Spleen (tissue), 7 donors: ENCODE measurements at regions not wholly inside any gene's neighbourhood (a gene's known extent, or its start where the extent isn't known, plus 50 kb on each side); places are given as distances from the start of the nearest gene placed in this dataset.

Experiments used
- POLR2A ChIP-seq, 3 donors: fragments of 450-650 bp; IDR thresholded peaks; one replicate each; pipeline ENCODE4 v1.5.1; 2017; ENCODE audit warnings: antibody characterized with exemption in 3 of 3, mild to moderate bottlenecking in 1 of 3
- POLR2AphosphoS5 ChIP-seq, 3 donors: sonication (generic); formaldehyde crosslinking; IDR thresholded peaks; one replicate each; pipeline ENCODE4 v1.5.1; 2017; ENCODE audit warnings: antibody characterized with exemption in 3 of 3
- TF ChIP-seq, protein P1 (sequence below), 11 experiments: fragments of 200-600 bp in 7 of 11; fragments of 450-650 bp in 4 of 11; sonication (generic) in 4 of 11; IDR thresholded peaks in 8 of 11; conservative IDR thresholded peaks in 3 of 11; 1 replicate in 7 of 11; 2 replicates in 4 of 11; pipeline versions ENCODE4 v1.4.0 to v1.8.0; 2016 to 2021; ENCODE audit warnings: antibody characterized with exemption in 11 of 11, inconsistent platforms in 4 of 11, mild to moderate bottlenecking in 1 of 11
- donor health status: DM: no; HTN: no; CAD: no; lungs with moderate emphysema.
- donor health status: DM: no; HTN: no; CAD: no.
- donor health status: DM: no; HTN: no; CAD: no.

DNA sequence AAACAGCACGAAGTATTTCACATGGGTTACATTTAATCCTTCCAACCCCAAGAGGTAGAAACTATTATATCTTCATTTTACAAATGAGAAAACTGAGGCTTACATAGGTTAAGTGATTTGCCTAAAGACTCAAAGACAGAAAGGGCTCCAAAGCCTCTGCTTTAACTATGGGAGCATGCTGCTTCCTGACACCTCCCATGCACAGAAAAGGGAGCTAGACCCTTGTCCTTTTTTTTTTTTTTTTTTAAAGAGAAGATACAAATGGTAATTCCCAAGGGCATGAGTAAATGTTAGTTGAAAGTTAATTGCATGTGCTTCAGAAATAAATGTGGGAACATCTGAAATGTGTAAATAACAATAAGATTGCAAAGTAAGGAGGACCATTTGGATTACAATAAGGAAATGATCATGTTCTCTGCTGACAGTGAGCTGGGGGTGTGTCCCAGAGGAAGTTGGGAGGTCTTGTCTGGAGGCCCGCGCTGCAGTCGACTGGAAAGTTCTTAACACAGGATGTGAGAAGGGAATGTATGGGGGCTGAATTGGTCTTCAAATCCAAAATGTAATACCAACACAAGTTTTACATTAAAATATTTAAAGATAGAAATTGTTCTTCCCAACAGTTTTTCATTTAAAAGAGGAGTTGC is 500.3 kb downstream of the KLF12 start:
- TF ChIP-seq, protein P1, sequence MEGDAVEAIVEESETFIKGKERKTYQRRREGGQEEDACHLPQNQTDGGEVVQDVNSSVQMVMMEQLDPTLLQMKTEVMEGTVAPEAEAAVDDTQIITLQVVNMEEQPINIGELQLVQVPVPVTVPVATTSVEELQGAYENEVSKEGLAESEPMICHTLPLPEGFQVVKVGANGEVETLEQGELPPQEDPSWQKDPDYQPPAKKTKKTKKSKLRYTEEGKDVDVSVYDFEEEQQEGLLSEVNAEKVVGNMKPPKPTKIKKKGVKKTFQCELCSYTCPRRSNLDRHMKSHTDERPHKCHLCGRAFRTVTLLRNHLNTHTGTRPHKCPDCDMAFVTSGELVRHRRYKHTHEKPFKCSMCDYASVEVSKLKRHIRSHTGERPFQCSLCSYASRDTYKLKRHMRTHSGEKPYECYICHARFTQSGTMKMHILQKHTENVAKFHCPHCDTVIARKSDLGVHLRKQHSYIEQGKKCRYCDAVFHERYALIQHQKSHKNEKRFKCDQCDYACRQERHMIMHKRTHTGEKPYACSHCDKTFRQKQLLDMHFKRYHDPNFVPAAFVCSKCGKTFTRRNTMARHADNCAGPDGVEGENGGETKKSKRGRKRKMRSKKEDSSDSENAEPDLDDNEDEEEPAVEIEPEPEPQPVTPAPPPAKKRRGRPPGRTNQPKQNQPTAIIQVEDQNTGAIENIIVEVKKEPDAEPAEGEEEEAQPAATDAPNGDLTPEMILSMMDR (IDR thresholded peaks at IDR 0.05 in 8 of 11, conservative IDR thresholded peaks at IDR 0.05 in 3 of 11), result no peak
- TF ChIP-seq POLR2AphosphoS5 (IDR thresholded peaks at IDR 0.05) (no peak), POLR2A (IDR thresholded peaks at IDR 0.05) (no peak)
